Activated CD8-positive, alpha-beta T cell treated with anti-CD3 and anti-CD28 coated beads for 36 hours (primary cell): ENCODE measurements at regions not wholly inside any gene's neighbourhood (a gene's known extent, or its start where the extent isn't known, plus 50 kb on each side); places are given as distances from the start of the nearest gene placed in this dataset.

Source experiments
- ATAC-seq: fragments of 200-7000 bp; cut with Tn5 transposase; one replicate; pipeline ENCODE4 v1.10.0; 2021; ENCODE audit warnings: mild to moderate bottlenecking, moderate library complexity
- CTCF ChIA-PET: fragments of 350-600 bp; sonication (Branson Sonifier 250); formaldehyde crosslinking; loops from one replicate; lab custom pipeline; 2021; ENCODE audit warnings: antibody characterized with exemption; lab: Charles Lee
- POLR2A ChIA-PET: fragments of 350-600 bp; sonication (Branson Sonifier 250); formaldehyde crosslinking; loops from one replicate; lab custom pipeline; 2021; ENCODE audit warnings: antibody characterized with exemption; lab: Charles Lee
- DNase-seq: peaks from one replicate; pipeline ENCODE4 v3.0.0-alpha.2; 2020
- H3K27ac Mint-ChIP-seq: one replicate; pipeline ENCODE4 v1.8.0; 2021; ENCODE audit warnings: mild to moderate bottlenecking, mixed read lengths
- H3K27me3 Mint-ChIP-seq: one replicate; pipeline ENCODE4 v1.8.0; 2021; ENCODE audit warnings: mixed read lengths
- H3K36me3 Mint-ChIP-seq: one replicate; pipeline ENCODE4 v1.8.0; 2021; ENCODE audit warnings: low read depth, mixed read lengths
- H3K4me1 Mint-ChIP-seq: one replicate; pipeline ENCODE4 v1.8.0; 2021; ENCODE audit warnings: low read depth, mixed read lengths
- H3K4me3 Mint-ChIP-seq: one replicate; pipeline ENCODE4 v1.8.0; 2021; ENCODE audit warnings: mild to moderate bottlenecking, moderate library complexity, mixed read lengths
- H3K9me3 Mint-ChIP-seq: one replicate; pipeline ENCODE4 v1.8.0; 2021; ENCODE audit warnings: mixed read lengths
- intact Hi-C: fragments of 100-400 bp; cut with micrococcal nuclease; formaldehyde crosslinking; loops from one replicate; pipeline ENCODE4 v1.10.0; 2022
- TF ChIP-seq, protein P1 (sequence below): fragments of 200-600 bp; IDR thresholded peaks from one replicate; pipeline ENCODE4 v1.8.0; 2022; ENCODE audit warnings: antibody characterized with exemption, mild to moderate bottlenecking

GRCh38 chr2:164015328-164016123, 279.7 kb upstream of the FIGN start:
- no peak for DNase-seq
- Mint-ChIP-seq H3K27me3 (no peaks in the 10 kb centered on the region), H3K27ac (no peak overlapping the region), H3K9me3 (no peaks in the 10 kb centered on the region), H3K4me3 (no peak overlapping the region), H3K36me3 (no peaks in the 10 kb centered on the region), H3K4me1 (no peaks in the 10 kb centered on the region)
- POLR2A ChIA-PET = no interaction called here
- ATAC-seq = no peak
- TF ChIP-seq, protein P1, sequence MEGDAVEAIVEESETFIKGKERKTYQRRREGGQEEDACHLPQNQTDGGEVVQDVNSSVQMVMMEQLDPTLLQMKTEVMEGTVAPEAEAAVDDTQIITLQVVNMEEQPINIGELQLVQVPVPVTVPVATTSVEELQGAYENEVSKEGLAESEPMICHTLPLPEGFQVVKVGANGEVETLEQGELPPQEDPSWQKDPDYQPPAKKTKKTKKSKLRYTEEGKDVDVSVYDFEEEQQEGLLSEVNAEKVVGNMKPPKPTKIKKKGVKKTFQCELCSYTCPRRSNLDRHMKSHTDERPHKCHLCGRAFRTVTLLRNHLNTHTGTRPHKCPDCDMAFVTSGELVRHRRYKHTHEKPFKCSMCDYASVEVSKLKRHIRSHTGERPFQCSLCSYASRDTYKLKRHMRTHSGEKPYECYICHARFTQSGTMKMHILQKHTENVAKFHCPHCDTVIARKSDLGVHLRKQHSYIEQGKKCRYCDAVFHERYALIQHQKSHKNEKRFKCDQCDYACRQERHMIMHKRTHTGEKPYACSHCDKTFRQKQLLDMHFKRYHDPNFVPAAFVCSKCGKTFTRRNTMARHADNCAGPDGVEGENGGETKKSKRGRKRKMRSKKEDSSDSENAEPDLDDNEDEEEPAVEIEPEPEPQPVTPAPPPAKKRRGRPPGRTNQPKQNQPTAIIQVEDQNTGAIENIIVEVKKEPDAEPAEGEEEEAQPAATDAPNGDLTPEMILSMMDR = no peak
- intact Hi-C loops = no loop called here
- CTCF ChIA-PET = no interaction called here

DNA sequence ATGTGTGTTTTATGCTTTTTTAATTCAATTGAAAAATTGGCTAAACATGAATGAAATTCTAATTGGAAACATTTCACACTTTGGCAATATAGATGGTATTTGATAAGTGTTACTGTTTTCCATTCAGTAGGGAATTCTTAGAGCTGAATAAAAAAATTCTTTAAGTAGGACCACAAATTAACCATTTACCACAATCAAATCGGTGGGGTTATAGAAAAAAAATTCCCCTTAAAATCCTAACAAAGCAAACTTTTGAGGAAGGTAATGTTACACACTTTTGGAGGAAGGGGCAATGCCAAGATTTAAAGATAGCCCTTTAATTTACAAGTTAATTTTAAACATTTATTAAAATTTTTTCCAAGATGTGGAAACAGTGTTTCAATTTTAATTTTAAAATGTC, 279.0 kb upstream of the FIGN start:
- H3K4me1 Mint-ChIP-seq = no peaks in the 10 kb centered on the region
- no peaks in the 10 kb centered on the region for H3K27me3 Mint-ChIP-seq
- H3K27ac Mint-ChIP-seq = no peak overlapping the region
- CTCF ChIA-PET = no interaction called here
- ATAC-seq (no peak), DNase-seq (no peak)
- POLR2A ChIA-PET = no interaction called here
- TF ChIP-seq, protein P1 = no peak
- no peaks in the 10 kb centered on the region for H3K36me3 Mint-ChIP-seq
- intact Hi-C loops = no loop called here
- H3K9me3 Mint-ChIP-seq = no peaks in the 10 kb centered on the region
- H3K4me3 Mint-ChIP-seq = no peak overlapping the region

DNA sequence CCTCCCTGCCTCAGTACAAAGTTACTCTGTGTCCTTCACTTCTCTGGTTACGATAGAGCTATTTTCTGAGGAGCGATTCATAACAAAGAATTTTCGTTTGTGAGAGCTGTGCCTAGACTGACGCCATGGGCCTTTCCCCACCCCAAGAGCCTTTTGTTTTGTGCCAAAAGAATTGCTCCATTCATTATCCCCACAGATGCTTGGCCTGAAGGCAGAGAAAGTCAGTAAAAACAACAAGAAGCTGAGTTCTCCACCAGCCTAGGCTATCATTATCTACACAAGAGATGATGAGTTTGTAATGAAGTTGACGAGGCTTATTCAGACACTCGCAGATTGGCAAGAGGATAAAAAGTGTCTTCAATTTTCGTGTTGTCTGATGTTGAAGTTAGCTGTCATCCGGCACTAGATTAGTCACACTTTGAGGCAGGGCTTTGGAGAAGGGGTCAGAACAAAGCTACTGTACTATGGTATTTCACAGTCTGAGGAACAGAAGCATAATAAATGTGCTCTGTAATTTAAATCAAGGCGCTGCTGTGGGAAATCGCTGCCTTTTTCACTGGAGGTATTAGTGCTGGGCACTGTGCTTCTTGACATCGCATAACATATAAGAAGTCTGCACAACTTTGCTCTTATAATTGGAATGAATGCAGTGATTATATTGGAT, 278.4 kb upstream of the FIGN start:
- CTCF ChIA-PET = no interaction called here
- no peak for DNase-seq
- Mint-ChIP-seq H3K4me3 (no peak overlapping the region), H3K4me1 (no peaks in the 10 kb centered on the region), H3K9me3 (no peaks in the 10 kb centered on the region), H3K27me3 (no peaks in the 10 kb centered on the region), H3K27ac (no peak overlapping the region), H3K36me3 (no peaks in the 10 kb centered on the region)
- POLR2A ChIA-PET = no interaction called here
- intact Hi-C loops = no loop called here
- ATAC-seq = no peak
- TF ChIP-seq, protein P1 = no peak

GRCh38 chr2:164012581-164012980, 276.8 kb upstream of the FIGN start:
- TF ChIP-seq, protein P1 = no peak
- POLR2A ChIA-PET = no interaction called here
- Mint-ChIP-seq H3K36me3 (no peaks in the 10 kb centered on the region), H3K27ac (no peak overlapping the region), H3K9me3 (no peaks in the 10 kb centered on the region), H3K4me1 (no peaks in the 10 kb centered on the region), H3K27me3 (no peaks in the 10 kb centered on the region), H3K4me3 (no peak overlapping the region)
- intact Hi-C loops = no loop called here
- CTCF ChIA-PET = interaction anchor here (0.6 kb wide), 1 partner anchor 326 kb away, joined by 3 read pairs; no protein-coding TSS in a partner anchor
- no peak for DNase-seq
- ATAC-seq = no peak

DNA sequence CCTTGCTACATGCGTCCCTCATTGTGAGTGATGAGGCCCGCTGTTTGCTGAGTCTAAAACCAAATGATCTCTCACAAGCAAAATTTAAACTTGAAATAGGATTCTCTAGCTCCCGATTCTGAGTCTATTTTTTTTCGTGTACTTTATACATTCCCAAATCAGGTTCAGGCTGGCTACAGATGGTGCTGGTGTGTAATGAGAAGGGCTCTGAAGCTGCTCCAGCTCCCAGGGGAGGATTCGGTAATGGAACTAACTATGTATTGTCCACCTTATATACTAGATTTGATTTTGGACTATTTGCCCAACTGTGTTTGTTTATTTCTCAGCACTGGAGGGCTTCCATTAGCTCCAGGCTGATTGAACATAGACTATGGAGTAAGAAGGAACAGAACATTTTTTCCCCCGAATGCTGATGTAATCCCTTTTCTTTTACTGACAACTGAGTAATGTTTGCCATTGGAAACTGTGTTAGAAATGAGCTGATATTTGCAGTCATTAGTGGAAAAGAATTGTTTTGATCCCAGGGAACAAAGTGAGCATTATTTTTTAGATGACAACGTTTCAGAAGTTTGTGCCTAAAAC, 274.0 kb upstream of the FIGN start:
- intact Hi-C loops = no loop called here
- DNase-seq = no peak
- no peak for ATAC-seq
- Mint-ChIP-seq H3K4me3 (no peak overlapping the region), H3K27me3 (no peaks in the 10 kb centered on the region), H3K9me3 (peaks cover 4% of the 10 kb centered on the region), H3K36me3 (no peaks in the 10 kb centered on the region), H3K4me1 (no peaks in the 10 kb centered on the region), H3K27ac (no peak overlapping the region)
- ChIA-PET POLR2A (no interaction called here), CTCF (no interaction called here)
- TF ChIP-seq, protein P1 = no peak
